ENCODE measurements at regions not wholly inside any gene's neighbourhood (a gene's known extent, or its start where the extent isn't known, plus 50 kb on each side); places are given as distances from the start of the nearest gene placed in this dataset.

GRCh38 chr4:124907881-124908280 lies 195.3 kb upstream of the ANKRD50 start:
- no peak for ATAC-seq
- TF ChIP-seq RARB (CRISPR knock-in tag; IDR thresholded peaks at IDR 0.05) (no peak), ZNF8 (CRISPR knock-in tag; IDR thresholded peaks at IDR 0.05) (no peak), ISL1 (CRISPR knock-in tag; IDR thresholded peaks at IDR 0.05) (peak; percentile 26; the same call in 1 of the 2 replicates)

- TF ChIP-seq OSR1 (CRISPR knock-in tag; IDR thresholded peaks at IDR 0.05) = no peak
- no peak for TF ChIP-seq RARB (CRISPR knock-in tag; IDR thresholded peaks at IDR 0.05)
- no peak for TF ChIP-seq ISL1 (CRISPR knock-in tag; IDR thresholded peaks at IDR 0.05)
- TF ChIP-seq PPARA (CRISPR knock-in tag; IDR thresholded peaks at IDR 0.05; ENCODE audit: borderline replicate concordance) = no peak
- TF ChIP-seq CREB5 (CRISPR knock-in tag; IDR thresholded peaks at IDR 0.05; ENCODE audit: low read depth) = no peak
- no peak for TF ChIP-seq ESRRG (CRISPR knock-in tag; IDR thresholded peaks at IDR 0.05)
- TF ChIP-seq ZNF565 (CRISPR knock-in tag; conservative IDR thresholded peaks at IDR 0.05; ENCODE audit: low read depth) = no peak
- TF ChIP-seq CSDC2 (CRISPR knock-in tag; IDR thresholded peaks at IDR 0.05) = no peak
- no peak for TF ChIP-seq ARNTL (CRISPR knock-in tag; IDR thresholded peaks at IDR 0.05; ENCODE audit: borderline replicate concordance, low read depth)
- no peak for TF ChIP-seq ZC3H10 (CRISPR knock-in tag; IDR thresholded peaks at IDR 0.05)
- no peak for TF ChIP-seq PATZ1 (CRISPR knock-in tag; IDR thresholded peaks at IDR 0.05; ENCODE audit: borderline replicate concordance)
- no peak for ATAC-seq
Measured at GRCh38 chr4:124905441-124905840, 192.9 kb upstream of the ANKRD50 start.

- ATAC-seq = peak; percentile 63
- TF ChIP-seq SNAI2 (CRISPR knock-in tag; IDR thresholded peaks at IDR 0.05) = no peak
- no peak for TF ChIP-seq BACH2 (CRISPR knock-in tag; IDR thresholded peaks at IDR 0.05; ENCODE audit: borderline replicate concordance)
- no peak for TF ChIP-seq RARB (CRISPR knock-in tag; IDR thresholded peaks at IDR 0.05)
- TF ChIP-seq PPARA (CRISPR knock-in tag; IDR thresholded peaks at IDR 0.05; ENCODE audit: borderline replicate concordance) = no peak
- no peak for TF ChIP-seq OSR1 (CRISPR knock-in tag; IDR thresholded peaks at IDR 0.05)
- no peak for TF ChIP-seq ZNF70 (CRISPR knock-in tag; IDR thresholded peaks at IDR 0.05)
- TF ChIP-seq ESRRG (CRISPR knock-in tag; IDR thresholded peaks at IDR 0.05) = no peak
- TF ChIP-seq ZNF565 (CRISPR knock-in tag; conservative IDR thresholded peaks at IDR 0.05; ENCODE audit: low read depth) = no peak
- no peak for TF ChIP-seq TSHZ2 (CRISPR knock-in tag; IDR thresholded peaks at IDR 0.05)
- no peak for TF ChIP-seq ZC3H10 (CRISPR knock-in tag; IDR thresholded peaks at IDR 0.05)
- no peak for TF ChIP-seq TOX (CRISPR knock-in tag; IDR thresholded peaks at IDR 0.05; ENCODE audit: borderline replicate concordance)
- TF ChIP-seq CSDC2 (CRISPR knock-in tag; IDR thresholded peaks at IDR 0.05) = no peak
- no peak for TF ChIP-seq ZFP30 (CRISPR knock-in tag; IDR thresholded peaks at IDR 0.05)
- no peak for TF ChIP-seq GLIS3 (CRISPR knock-in tag; IDR thresholded peaks at IDR 0.05)
- TF ChIP-seq ISL1 (CRISPR knock-in tag; IDR thresholded peaks at IDR 0.05) = no peak
Measured at GRCh38 chr4:124904723-124905388, 192.3 kb upstream of the ANKRD50 start.

GRCh38 chr4:124903995-124904722 lies 191.6 kb upstream of the ANKRD50 start:
- ATAC-seq = peak; percentile 98
- TF ChIP-seq RARB (CRISPR knock-in tag; IDR thresholded peaks at IDR 0.05) (no peak), TSHZ2 (CRISPR knock-in tag; IDR thresholded peaks at IDR 0.05) (no peak), ZNF8 (CRISPR knock-in tag; IDR thresholded peaks at IDR 0.05) (no peak), CSRNP3 (CRISPR knock-in tag; IDR thresholded peaks at IDR 0.05) (no peak), ESRRG (CRISPR knock-in tag; IDR thresholded peaks at IDR 0.05) (no peak), GLIS3 (CRISPR knock-in tag; IDR thresholded peaks at IDR 0.05) (no peak), ZNF70 (CRISPR knock-in tag; IDR thresholded peaks at IDR 0.05) (no peak), SNAI2 (CRISPR knock-in tag; IDR thresholded peaks at IDR 0.05) (no peak), PPARA (CRISPR knock-in tag; IDR thresholded peaks at IDR 0.05; ENCODE audit: borderline replicate concordance) (no peak), ZFP30 (CRISPR knock-in tag; IDR thresholded peaks at IDR 0.05) (no peak), OSR1 (CRISPR knock-in tag; IDR thresholded peaks at IDR 0.05) (no peak), ARNTL (CRISPR knock-in tag; IDR thresholded peaks at IDR 0.05; ENCODE audit: borderline replicate concordance, low read depth) (no peak), CREB5 (CRISPR knock-in tag; IDR thresholded peaks at IDR 0.05; ENCODE audit: low read depth) (no peak), CSDC2 (CRISPR knock-in tag; IDR thresholded peaks at IDR 0.05) (no peak), TOX (CRISPR knock-in tag; IDR thresholded peaks at IDR 0.05; ENCODE audit: borderline replicate concordance) (no peak), ZFP3 (CRISPR knock-in tag; IDR thresholded peaks at IDR 0.05) (no peak)
